ENCODE measurements at regions not wholly inside any gene's neighbourhood (a gene's known extent, or its start where the extent isn't known, plus 50 kb on each side); places are given as distances from the start of the nearest gene placed in this dataset.

GRCh38 chr10:1923586-1923985 lies 186.3 kb upstream of the ADARB2 start:
- no peak for TF ChIP-seq CTCF (IDR thresholded peaks at IDR 0.05)
- no peak for TF ChIP-seq POLR2A (IDR thresholded peaks at IDR 0.05)
